GM12878 (cell line): ENCODE measurements at regions not wholly inside any gene's neighbourhood (a gene's known extent, or its start where the extent isn't known, plus 50 kb on each side); places are given as distances from the start of the nearest gene placed in this dataset.

Experiments used
- ATF2 ChIP-seq: IDR thresholded peaks from 2 replicates; pipeline ENCODE4 v1.6.1; 2012; ENCODE audit warnings: low read length, inconsistent platforms
- CTCF ChIP-seq, 3 experiments: IDR thresholded peaks in 2 of 3; conservative IDR thresholded peaks in 1 of 3; 2 replicates each; pipeline ENCODE4 v1.5.1; 2011; ENCODE audit warnings: low read depth in 3 of 3, low read length in 3 of 3, mild to moderate bottlenecking in 3 of 3, control low read depth in 2 of 3, moderate library complexity in 2 of 3, inconsistent platforms in 1 of 3, mixed read lengths in 1 of 3; ENCODE audit not compliant: control insufficient read depth in 2 of 3, insufficient read depth in 1 of 3; ENCODE audit errors: extremely low read depth in 1 of 3
- EZH2 ChIP-seq: IDR thresholded peaks from 2 replicates; pipeline ENCODE4 v1.6.1; 2012; ENCODE audit warnings: low read depth, mild to moderate bottlenecking, control low read depth, inconsistent platforms, low read length, borderline replicate concordance; ENCODE audit not compliant: control insufficient read depth
- IRF3 ChIP-seq: fragments of 450-650 bp; IDR thresholded peaks from 2 replicates; pipeline ENCODE4 v1.6.1; 2014; ENCODE audit warnings: mild to moderate bottlenecking
- MYC ChIP-seq: IDR thresholded peaks from 2 replicates; pipeline ENCODE4 v1.6.1; 2011; ENCODE audit warnings: mild to moderate bottlenecking, low read length, moderate library complexity, inconsistent platforms; ENCODE audit not compliant: insufficient read depth, insufficient replicate concordance, insufficient read length, severe bottlenecking
- POLR2AphosphoS5 ChIP-seq: IDR thresholded peaks from 2 replicates; pipeline ENCODE4 v1.6.1; 2011; ENCODE audit warnings: mild to moderate bottlenecking, low read length, inconsistent platforms
- RBBP5 ChIP-seq: fragments of 200-600 bp; sonication (generic); conservative IDR thresholded peaks from 2 replicates; pipeline ENCODE4 v1.6.1; 2016
- REST ChIP-seq: IDR thresholded peaks from 2 replicates; pipeline ENCODE4 v1.6.1; 2012; ENCODE audit warnings: mild to moderate bottlenecking, low read depth, low read length
- SUPT20H ChIP-seq: IDR thresholded peaks from 2 replicates; pipeline ENCODE4 v1.6.1; 2011; ENCODE audit warnings: low read depth, mild to moderate bottlenecking, low read length, moderate library complexity, borderline replicate concordance; ENCODE audit not compliant: control insufficient read depth
- TAF1 ChIP-seq: IDR thresholded peaks from 2 replicates; pipeline ENCODE4 v1.6.1; 2011; ENCODE audit warnings: mild to moderate bottlenecking, low read depth, low read length, borderline replicate concordance

- no peak for TF ChIP-seq POLR2AphosphoS5
- no peak for TF ChIP-seq SUPT20H
- TF ChIP-seq RBBP5 = no peak
- no peak for TF ChIP-seq CTCF (IDR thresholded peaks at IDR 0.05 in 2 of 3, conservative IDR thresholded peaks at IDR 0.05 in 1 of 3; ENCODE audit: control insufficient read depth in 2 of 3, extremely low read depth in 1 of 3, insufficient read depth in 1 of 3, low read depth in 3 of 3, low read length in 3 of 3)
- TF ChIP-seq REST = no peak
- no peak for TF ChIP-seq EZH2
- no peak for TF ChIP-seq MYC
- no peak for TF ChIP-seq TAF1
- TF ChIP-seq IRF3 = no peak
- no peak for TF ChIP-seq ATF2
Observed at GRCh38 chr14:84809158-84809557, 720.8 kb upstream of the FLRT2 start.
